ENCODE measurements at regions not wholly inside any gene's neighbourhood (a gene's known extent, or its start where the extent isn't known, plus 50 kb on each side); places are given as distances from the start of the nearest gene placed in this dataset.

GRCh38 chr6:117194978-117195377 lies 70.4 kb upstream of the VGLL2 start:
- H3K79me1 ChIP-seq (ENCODE audit: insufficient read depth, low read depth, low read length, poor library complexity, severe bottlenecking) = no peaks in the 10 kb centered on the region
- TF ChIP-seq CTCF (conservative IDR thresholded peaks at IDR 0.05) = no peak
- peak overlapping the region in 1 of 3 experiments; percentile 56; a peak in 1 of 7 replicates for H3K27ac Mint-ChIP-seq
- peaks cover 9 to 11% of the 10 kb centered on the region in 2 experiments for H3K4me1 Mint-ChIP-seq
- H3K27ac ChIP-seq (ENCODE audit: insufficient read length, low read depth, low read length) = no peak overlapping the region
- H3K4me1 ChIP-seq (ENCODE audit: insufficient read depth, low read length) = peaks cover 4% of the 10 kb centered on the region; the same call in 1 of the 2 replicates
- no peaks in the 10 kb centered on the region for H3K9me3 ChIP-seq (ENCODE audit: control insufficient read depth, low read depth, low read length)
- H4K91ac ChIP-seq (ENCODE audit: insufficient read length, low read depth, low read length) = no peak overlapping the region
- H3T11ph ChIP-seq (ENCODE audit: low read length) = no peak overlapping the region
- H2BK15ac ChIP-seq (ENCODE audit: low read depth, low read length) = no peak overlapping the region
- H4K20me1 ChIP-seq (ENCODE audit: control insufficient read depth, insufficient read depth, insufficient read length) = no peaks in the 10 kb centered on the region
- H4K5ac ChIP-seq (ENCODE audit: insufficient read length, low read depth, low read length) = no peak overlapping the region
- H2BK20ac ChIP-seq (ENCODE audit: low read depth, low read length, poor library complexity, severe bottlenecking) = no peak overlapping the region
- no peak overlapping the region for H2BK5ac ChIP-seq (ENCODE audit: insufficient read length, low read length)
- H2AK5ac ChIP-seq (ENCODE audit: insufficient read length, low read length) = no peak overlapping the region
- H3K79me2 ChIP-seq (ENCODE audit: insufficient read depth, low read length) = no peaks in the 10 kb centered on the region
- H4K8ac ChIP-seq (replicated peaks; ENCODE audit: insufficient read length, low read depth, low read length) = no peak overlapping the region
- H2AFZ ChIP-seq (ENCODE audit: low read length) = no peak overlapping the region
- H3K56ac ChIP-seq (ENCODE audit: insufficient read length, low read depth, low read length) = no peak overlapping the region
- H3K4me3 Mint-ChIP-seq = no peak overlapping the region
- no peak overlapping the region for H2BK120ac ChIP-seq (ENCODE audit: low read depth, low read length, poor library complexity, severe bottlenecking)
- no peak overlapping the region for H3K23ac ChIP-seq (ENCODE audit: insufficient read length, low read depth, low read length)
- no peak overlapping the region for H2BK12ac ChIP-seq (ENCODE audit: insufficient read length, low read depth, low read length)
- no peak overlapping the region for H3K4ac ChIP-seq (ENCODE audit: low read depth, low read length)
- H3K18ac ChIP-seq (ENCODE audit: insufficient read length, low read depth, low read length) = no peak overlapping the region
- peaks cover 0 to 4% of the 10 kb centered on the region in 2 experiments; a peak in 3 of 5 replicates for H3K9me3 Mint-ChIP-seq
- WGBS (ENCODE audit: extremely low coverage, insufficient read length, low lambda C conversion rate) = no CpG with 5 or more reads among the region's 4 CpGs
- H3K4me2 ChIP-seq (ENCODE audit: insufficient read depth, insufficient read length, low read length) = no peak overlapping the region
- no peak overlapping the region for H3K9ac ChIP-seq (ENCODE audit: extremely low read depth, insufficient read length, low read length)
- no peaks in the 10 kb centered on the region for H3K36me3 Mint-ChIP-seq (ENCODE audit: insufficient read depth in 1 of 3, low read depth in 3 of 3)
- H3K14ac ChIP-seq (ENCODE audit: insufficient read depth, low read length) = no peak overlapping the region
- no peaks in the 10 kb centered on the region; the same call in 1 of the 2 replicates for H3K27me3 Mint-ChIP-seq (ENCODE audit: low read depth)
- H3K27me3 ChIP-seq (ENCODE audit: insufficient read depth, low read length) = no peaks in the 10 kb centered on the region
- H3K23me2 ChIP-seq (ENCODE audit: insufficient read length, low read depth, low read length, poor library complexity, severe bottlenecking) = no peaks in the 10 kb centered on the region
- DNase-seq = no peak
